ENCODE measurements at regions not wholly inside any gene's neighbourhood (a gene's known extent, or its start where the extent isn't known, plus 50 kb on each side); places are given as distances from the start of the nearest gene placed in this dataset.

DNA sequence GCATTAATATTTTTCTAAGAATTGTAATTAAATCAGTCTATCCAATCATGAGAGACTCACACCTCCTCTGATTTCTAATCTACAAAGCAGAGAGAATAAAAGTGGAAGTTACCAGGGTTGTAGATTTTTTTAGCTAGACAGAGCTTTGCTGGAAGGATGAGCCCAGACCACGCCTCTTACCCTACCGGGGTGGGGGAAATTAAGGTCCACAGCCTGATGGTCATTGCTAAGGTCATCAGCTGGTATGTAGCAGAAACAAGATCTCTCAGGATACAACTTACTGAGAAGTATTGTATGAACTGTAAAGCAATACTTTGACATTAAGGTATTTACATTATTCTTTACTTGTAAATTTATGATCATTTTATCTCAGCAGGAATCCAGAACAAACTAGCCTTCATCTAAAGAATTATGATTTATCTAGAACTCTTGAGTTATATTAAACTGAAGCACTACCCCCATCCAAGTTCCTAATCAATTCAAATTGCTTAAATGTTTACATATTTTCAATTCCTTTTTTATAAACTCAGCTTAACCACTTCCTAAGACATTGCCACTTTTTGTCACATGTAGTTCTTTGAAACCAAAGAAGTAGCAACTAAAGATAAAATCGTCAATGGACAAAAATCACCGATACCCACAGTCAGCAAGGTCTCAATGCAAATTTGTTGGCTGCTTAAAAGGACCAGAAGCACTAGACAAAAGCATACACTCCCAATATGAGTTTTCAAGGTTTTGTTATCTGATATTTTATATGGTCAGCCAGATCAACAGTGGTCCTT is 225.8 kb upstream of the DAPK1 start:
- TF ChIP-seq, protein P1, sequence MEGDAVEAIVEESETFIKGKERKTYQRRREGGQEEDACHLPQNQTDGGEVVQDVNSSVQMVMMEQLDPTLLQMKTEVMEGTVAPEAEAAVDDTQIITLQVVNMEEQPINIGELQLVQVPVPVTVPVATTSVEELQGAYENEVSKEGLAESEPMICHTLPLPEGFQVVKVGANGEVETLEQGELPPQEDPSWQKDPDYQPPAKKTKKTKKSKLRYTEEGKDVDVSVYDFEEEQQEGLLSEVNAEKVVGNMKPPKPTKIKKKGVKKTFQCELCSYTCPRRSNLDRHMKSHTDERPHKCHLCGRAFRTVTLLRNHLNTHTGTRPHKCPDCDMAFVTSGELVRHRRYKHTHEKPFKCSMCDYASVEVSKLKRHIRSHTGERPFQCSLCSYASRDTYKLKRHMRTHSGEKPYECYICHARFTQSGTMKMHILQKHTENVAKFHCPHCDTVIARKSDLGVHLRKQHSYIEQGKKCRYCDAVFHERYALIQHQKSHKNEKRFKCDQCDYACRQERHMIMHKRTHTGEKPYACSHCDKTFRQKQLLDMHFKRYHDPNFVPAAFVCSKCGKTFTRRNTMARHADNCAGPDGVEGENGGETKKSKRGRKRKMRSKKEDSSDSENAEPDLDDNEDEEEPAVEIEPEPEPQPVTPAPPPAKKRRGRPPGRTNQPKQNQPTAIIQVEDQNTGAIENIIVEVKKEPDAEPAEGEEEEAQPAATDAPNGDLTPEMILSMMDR (IDR thresholded peaks at IDR 0.05) = no peak
- TF ChIP-seq EP300 (IDR thresholded peaks at IDR 0.05) (no peak), POLR2A (IDR thresholded peaks at IDR 0.05) (no peak), POLR2AphosphoS5 (IDR thresholded peaks at IDR 0.05) (no peak)

All from stomach (tissue), 4 donors.